C4-2B (cell line): ENCODE measurements at regions not wholly inside any gene's neighbourhood (a gene's known extent, or its start where the extent isn't known, plus 50 kb on each side); places are given as distances from the start of the nearest gene placed in this dataset.

Source experiments
- ZFX ChIP-seq: fragments of 450-650 bp; IDR thresholded peaks from 2 replicates; pipeline ENCODE4 v1.6.1; 2017
- TF ChIP-seq, protein P1 (sequence below): fragments of 450-650 bp; conservative IDR thresholded peaks from 2 replicates; pipeline ENCODE4 v1.5.1; 2017; ENCODE audit warnings: mild to moderate bottlenecking

GRCh38 chr7:22657479-22657878, 69.5 kb upstream of the IL6 start:
- TF ChIP-seq, protein P1, sequence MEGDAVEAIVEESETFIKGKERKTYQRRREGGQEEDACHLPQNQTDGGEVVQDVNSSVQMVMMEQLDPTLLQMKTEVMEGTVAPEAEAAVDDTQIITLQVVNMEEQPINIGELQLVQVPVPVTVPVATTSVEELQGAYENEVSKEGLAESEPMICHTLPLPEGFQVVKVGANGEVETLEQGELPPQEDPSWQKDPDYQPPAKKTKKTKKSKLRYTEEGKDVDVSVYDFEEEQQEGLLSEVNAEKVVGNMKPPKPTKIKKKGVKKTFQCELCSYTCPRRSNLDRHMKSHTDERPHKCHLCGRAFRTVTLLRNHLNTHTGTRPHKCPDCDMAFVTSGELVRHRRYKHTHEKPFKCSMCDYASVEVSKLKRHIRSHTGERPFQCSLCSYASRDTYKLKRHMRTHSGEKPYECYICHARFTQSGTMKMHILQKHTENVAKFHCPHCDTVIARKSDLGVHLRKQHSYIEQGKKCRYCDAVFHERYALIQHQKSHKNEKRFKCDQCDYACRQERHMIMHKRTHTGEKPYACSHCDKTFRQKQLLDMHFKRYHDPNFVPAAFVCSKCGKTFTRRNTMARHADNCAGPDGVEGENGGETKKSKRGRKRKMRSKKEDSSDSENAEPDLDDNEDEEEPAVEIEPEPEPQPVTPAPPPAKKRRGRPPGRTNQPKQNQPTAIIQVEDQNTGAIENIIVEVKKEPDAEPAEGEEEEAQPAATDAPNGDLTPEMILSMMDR: no peak
- no peak for TF ChIP-seq ZFX
